Colonic mucosa (tissue), 4 donors: ENCODE measurements at regions not wholly inside any gene's neighbourhood (a gene's known extent, or its start where the extent isn't known, plus 50 kb on each side); places are given as distances from the start of the nearest gene placed in this dataset.

Experiments
- DNase-seq: peaks from one replicate; pipeline ENCODE4 v3.0.0-alpha.2; 2020
- H3K27ac ChIP-seq: fragments of 200-600 bp; one replicate; pipeline ENCODE4 v1.8.0; 2021
- H3K27me3 ChIP-seq: fragments of 200-600 bp; one replicate; pipeline ENCODE4 v1.8.0; 2021
- H3K36me3 ChIP-seq: fragments of 200-600 bp; one replicate; pipeline ENCODE4 v1.8.0; 2021
- H3K4me1 ChIP-seq: fragments of 200-600 bp; one replicate; pipeline ENCODE4 v1.8.0; 2021; ENCODE audit warnings: mild to moderate bottlenecking
- H3K4me3 ChIP-seq: fragments of 200-600 bp; one replicate; pipeline ENCODE4 v1.8.0; 2021
- H3K9ac ChIP-seq, 2 donors: one replicate each; pipeline ENCODE4 v1.7.0; 2013; ENCODE audit warnings: control low read depth in 2 of 2, low read depth in 2 of 2, low read length in 2 of 2
- H3K9me3 ChIP-seq: fragments of 200-600 bp; one replicate; pipeline ENCODE4 v1.8.0; 2021
- CTCF ChIP-seq: fragments of 200-600 bp; IDR thresholded peaks from one replicate; pipeline ENCODE4 v1.8.0; 2022; ENCODE audit warnings: antibody characterized with exemption, mild to moderate bottlenecking
- intact Hi-C: fragments of 100-400 bp; cut with DNase I; formaldehyde crosslinking; loops from one replicate; pipeline ENCODE4 v1.14.1; 2022
- donor health status: healthy.
- donor health status: DM: no; HTN: no; CAD: no.
- donor health status: DM: no; HTN: no; CAD: no.

DNA sequence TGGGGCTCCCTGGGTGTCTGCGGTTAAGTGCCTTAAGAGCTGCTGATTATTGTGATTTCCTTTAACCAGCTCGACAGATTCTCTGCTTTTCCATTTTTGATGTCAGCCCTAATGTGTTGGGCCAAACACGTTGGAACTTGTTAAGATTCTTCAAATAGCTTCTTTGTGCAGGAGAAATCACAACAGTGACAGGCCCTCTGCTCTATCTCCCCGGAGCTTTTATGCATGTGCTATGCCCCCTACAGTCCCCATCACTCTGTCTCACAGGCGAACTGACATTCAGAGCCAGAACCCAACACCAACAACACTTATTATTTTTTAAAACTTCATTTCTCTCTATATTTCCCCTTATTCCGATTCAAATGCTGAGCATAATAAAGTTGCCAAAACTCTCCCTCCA is 371.7 kb upstream of the CELF4 start:
- Histone ChIP-seq H3K27ac (no peak overlapping the region), H3K36me3 (no peaks in the 10 kb centered on the region), H3K27me3 (no peaks in the 10 kb centered on the region), H3K9ac (no peak overlapping the region), H3K4me3 (no peak overlapping the region), H3K4me1 (no peaks in the 10 kb centered on the region), H3K9me3 (no peaks in the 10 kb centered on the region)
- intact Hi-C loops, result no loop called here
- DNase-seq, result no peak
- TF ChIP-seq CTCF, result no peak

DNA sequence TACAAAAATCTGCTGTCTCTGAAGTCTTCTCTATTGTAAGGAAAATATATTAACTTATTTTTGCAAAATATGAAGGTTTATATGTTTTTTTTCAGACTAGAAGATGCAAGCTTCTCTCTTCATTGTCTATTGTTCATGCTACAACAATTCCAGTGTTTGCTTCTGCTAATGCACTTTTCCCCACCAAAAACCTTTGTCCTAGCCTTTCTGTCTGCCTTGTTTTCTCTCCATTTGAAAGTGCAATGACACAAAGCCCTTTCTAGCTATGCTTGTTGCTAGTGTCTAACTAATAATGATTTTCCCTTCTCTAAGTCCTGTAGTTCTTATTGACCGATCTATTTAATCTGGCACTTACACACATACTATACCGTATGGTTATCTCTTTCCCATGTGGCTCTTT is 369.5 kb upstream of the CELF4 start:
- no peak for TF ChIP-seq CTCF
- intact Hi-C loops, result no loop called here

DNA sequence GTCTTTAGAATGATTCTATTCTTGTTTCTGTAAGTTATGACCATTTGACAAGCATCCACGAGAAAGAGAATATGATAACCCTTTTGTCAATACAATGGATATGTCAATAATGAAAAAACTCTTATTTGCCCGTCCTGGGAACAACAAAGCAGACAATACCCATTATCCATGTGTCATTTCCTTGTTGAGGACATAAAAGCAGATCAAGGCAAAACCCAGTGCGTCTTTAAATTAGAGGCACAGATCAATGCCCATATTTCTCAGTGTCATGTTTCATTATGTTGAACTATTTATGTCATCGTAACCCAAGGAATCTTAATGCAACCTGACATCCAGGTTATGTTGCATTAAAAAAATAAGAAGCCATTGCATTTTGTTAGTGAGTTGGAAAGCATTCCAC is 365.0 kb upstream of the CELF4 start:
- H3K4me3 ChIP-seq, result no peak overlapping the region
- DNase-seq, result no peak
- H3K4me1 ChIP-seq, result no peaks in the 10 kb centered on the region
- no peak overlapping the region for H3K9ac ChIP-seq
- no peak for TF ChIP-seq CTCF
- no peaks in the 10 kb centered on the region for H3K27me3 ChIP-seq
- no peaks in the 10 kb centered on the region for H3K36me3 ChIP-seq
- no peak overlapping the region for H3K27ac ChIP-seq
- no peaks in the 10 kb centered on the region for H3K9me3 ChIP-seq
- intact Hi-C loops, result no loop called here

More for the DNA sequence above, 369.5 kb upstream of the CELF4 start:
- no peak for DNase-seq
- H3K4me1 ChIP-seq, result no peaks in the 10 kb centered on the region
- H3K27me3 ChIP-seq, result no peaks in the 10 kb centered on the region
- no peak overlapping the region for H3K9ac ChIP-seq
- no peaks in the 10 kb centered on the region for H3K36me3 ChIP-seq
- no peak overlapping the region for H3K27ac ChIP-seq
- H3K4me3 ChIP-seq, result no peak overlapping the region
- H3K9me3 ChIP-seq, result no peaks in the 10 kb centered on the region

- Histone ChIP-seq H3K27ac (no peak overlapping the region), H3K9me3 (no peaks in the 10 kb centered on the region), H3K9ac (no peak overlapping the region), H3K4me3 (no peak overlapping the region), H3K27me3 (no peaks in the 10 kb centered on the region), H3K4me1 (no peaks in the 10 kb centered on the region), H3K36me3 (no peaks in the 10 kb centered on the region)
- TF ChIP-seq CTCF, result no peak
- intact Hi-C loops, result no loop called here
- no peak for DNase-seq
Observed at GRCh38 chr18:37922162-37922561, 356.6 kb upstream of the CELF4 start.

DNA sequence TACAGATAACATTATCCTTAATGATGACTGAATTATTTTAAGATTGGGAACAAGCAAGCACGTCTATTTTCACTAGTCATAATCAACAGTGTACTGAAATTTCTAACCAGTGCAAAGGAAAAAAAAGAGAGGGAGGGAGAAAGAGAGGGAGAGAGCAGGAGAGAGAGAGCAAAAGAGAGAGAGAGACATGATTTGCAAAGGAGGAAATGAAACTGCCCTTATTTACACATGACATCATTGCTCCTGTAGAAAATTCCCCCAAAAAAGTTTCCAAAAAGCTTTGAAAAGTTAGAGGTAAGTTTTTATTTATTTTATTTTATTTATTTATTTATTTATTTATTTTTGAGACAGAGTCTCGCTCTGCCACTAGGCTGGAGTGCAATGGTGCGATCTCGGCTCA is 355.3 kb upstream of the CELF4 start:
- Histone ChIP-seq H3K9ac (no peak overlapping the region), H3K27ac (no peak overlapping the region), H3K36me3 (no peaks in the 10 kb centered on the region), H3K4me1 (no peaks in the 10 kb centered on the region), H3K4me3 (no peak overlapping the region), H3K9me3 (no peaks in the 10 kb centered on the region), H3K27me3 (no peaks in the 10 kb centered on the region)
- no peak for DNase-seq
- no peak for TF ChIP-seq CTCF
- intact Hi-C loops, result no loop called here

- no peaks in the 10 kb centered on the region for H3K9me3 ChIP-seq
- no peaks in the 10 kb centered on the region for H3K27me3 ChIP-seq
- no peak overlapping the region for H3K27ac ChIP-seq
- no peaks in the 10 kb centered on the region for H3K36me3 ChIP-seq
- TF ChIP-seq CTCF, result no peak
- no peak for DNase-seq
- H3K4me3 ChIP-seq, result no peak overlapping the region
- H3K9ac ChIP-seq, result no peak overlapping the region
- no peaks in the 10 kb centered on the region for H3K4me1 ChIP-seq
- intact Hi-C loops, result no loop called here
Observed at GRCh38 chr18:37913051-37913450, 347.5 kb upstream of the CELF4 start.
